ENCODE measurements at regions not wholly inside any gene's neighbourhood (a gene's known extent, or its start where the extent isn't known, plus 50 kb on each side); places are given as distances from the start of the nearest gene placed in this dataset.

DNA sequence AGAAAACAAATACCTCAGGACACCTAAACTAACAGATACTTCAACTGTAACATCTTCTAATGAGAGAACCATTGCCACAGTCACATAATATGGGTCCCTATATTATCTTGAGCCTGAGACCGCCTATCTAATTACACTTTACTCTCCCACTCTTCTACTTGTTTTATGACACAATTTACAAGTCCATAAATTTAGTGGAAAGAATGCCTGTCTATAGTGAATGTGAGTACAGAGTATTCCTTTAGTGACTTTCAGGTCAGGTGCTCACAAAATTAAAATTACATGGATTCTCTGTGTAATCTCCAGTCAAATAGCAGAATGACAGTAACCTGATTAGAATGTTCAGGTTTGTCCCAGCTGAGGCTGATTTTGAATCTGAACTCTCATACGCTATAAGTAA is 624.1 kb downstream of the PKHD1 start:
- Mint-ChIP-seq H3K9me3 (ENCODE audit: low read depth) (no peaks in the 10 kb centered on the region), H3K36me3 (ENCODE audit: low read depth) (no peaks in the 10 kb centered on the region), H3K27ac (ENCODE audit: unreplicated experiment) (no peak overlapping the region), H3K4me3 (ENCODE audit: unreplicated experiment) (no peak overlapping the region), H3K4me1 (ENCODE audit: low read depth) (no peaks in the 10 kb centered on the region), H3K27me3 (ENCODE audit: low read depth) (no peaks in the 10 kb centered on the region)
- DNase-seq (ENCODE audit: low spot score): no peak
- TF ChIP-seq, protein P1, sequence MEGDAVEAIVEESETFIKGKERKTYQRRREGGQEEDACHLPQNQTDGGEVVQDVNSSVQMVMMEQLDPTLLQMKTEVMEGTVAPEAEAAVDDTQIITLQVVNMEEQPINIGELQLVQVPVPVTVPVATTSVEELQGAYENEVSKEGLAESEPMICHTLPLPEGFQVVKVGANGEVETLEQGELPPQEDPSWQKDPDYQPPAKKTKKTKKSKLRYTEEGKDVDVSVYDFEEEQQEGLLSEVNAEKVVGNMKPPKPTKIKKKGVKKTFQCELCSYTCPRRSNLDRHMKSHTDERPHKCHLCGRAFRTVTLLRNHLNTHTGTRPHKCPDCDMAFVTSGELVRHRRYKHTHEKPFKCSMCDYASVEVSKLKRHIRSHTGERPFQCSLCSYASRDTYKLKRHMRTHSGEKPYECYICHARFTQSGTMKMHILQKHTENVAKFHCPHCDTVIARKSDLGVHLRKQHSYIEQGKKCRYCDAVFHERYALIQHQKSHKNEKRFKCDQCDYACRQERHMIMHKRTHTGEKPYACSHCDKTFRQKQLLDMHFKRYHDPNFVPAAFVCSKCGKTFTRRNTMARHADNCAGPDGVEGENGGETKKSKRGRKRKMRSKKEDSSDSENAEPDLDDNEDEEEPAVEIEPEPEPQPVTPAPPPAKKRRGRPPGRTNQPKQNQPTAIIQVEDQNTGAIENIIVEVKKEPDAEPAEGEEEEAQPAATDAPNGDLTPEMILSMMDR (IDR thresholded peaks at IDR 0.05): no peak

DNA sequence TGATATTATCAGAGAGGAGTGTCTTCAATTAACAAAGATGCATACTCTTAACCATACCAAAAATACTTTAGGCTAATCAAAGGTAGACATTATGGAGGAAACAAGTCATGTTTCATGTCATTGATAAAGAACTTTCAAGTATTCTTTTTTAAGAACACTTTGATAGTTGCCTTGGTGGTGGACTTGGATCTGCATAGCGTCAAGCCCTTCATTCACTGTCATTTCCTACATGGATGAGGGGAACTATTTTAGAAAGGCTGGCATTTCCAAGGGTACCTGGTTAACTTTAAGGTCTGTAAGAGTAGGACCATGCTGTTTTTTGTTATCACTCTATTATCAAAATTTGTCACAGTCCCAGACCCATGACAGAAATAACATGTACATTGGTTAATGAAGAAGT is 622.5 kb downstream of the PKHD1 start:
- H3K4me3 Mint-ChIP-seq (ENCODE audit: unreplicated experiment): no peak overlapping the region
- no peak overlapping the region for H3K27ac Mint-ChIP-seq (ENCODE audit: unreplicated experiment)
- no peaks in the 10 kb centered on the region for H3K36me3 Mint-ChIP-seq (ENCODE audit: low read depth)
- no peaks in the 10 kb centered on the region for H3K27me3 Mint-ChIP-seq (ENCODE audit: low read depth)
- DNase-seq (ENCODE audit: low spot score): no peak
- TF ChIP-seq, protein P1 (IDR thresholded peaks at IDR 0.05): no peak
- no peaks in the 10 kb centered on the region for H3K9me3 Mint-ChIP-seq (ENCODE audit: low read depth)
- H3K4me1 Mint-ChIP-seq (ENCODE audit: low read depth): no peaks in the 10 kb centered on the region

DNA sequence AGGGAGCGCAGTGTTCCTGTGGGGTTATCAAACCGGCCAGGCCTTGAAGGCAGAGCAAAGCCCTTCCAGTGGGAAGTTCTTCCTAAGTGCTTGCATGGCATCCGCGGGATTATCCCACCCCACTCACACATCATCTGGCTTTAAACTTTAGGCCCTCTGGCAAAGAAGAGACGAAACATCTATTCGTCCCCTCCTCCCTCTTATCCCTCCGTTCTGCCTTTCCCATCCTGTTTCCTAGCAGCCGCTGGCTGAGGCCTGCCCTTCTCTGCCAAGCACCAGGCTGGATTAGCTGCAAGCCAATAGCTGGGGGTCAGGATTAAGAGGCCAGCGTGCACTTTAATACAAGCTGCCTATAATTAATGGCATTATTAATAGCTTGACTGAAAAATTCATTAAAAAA is 621.0 kb downstream of the PKHD1 start:
- no peak overlapping the region for H3K27ac Mint-ChIP-seq (ENCODE audit: unreplicated experiment)

DNA sequence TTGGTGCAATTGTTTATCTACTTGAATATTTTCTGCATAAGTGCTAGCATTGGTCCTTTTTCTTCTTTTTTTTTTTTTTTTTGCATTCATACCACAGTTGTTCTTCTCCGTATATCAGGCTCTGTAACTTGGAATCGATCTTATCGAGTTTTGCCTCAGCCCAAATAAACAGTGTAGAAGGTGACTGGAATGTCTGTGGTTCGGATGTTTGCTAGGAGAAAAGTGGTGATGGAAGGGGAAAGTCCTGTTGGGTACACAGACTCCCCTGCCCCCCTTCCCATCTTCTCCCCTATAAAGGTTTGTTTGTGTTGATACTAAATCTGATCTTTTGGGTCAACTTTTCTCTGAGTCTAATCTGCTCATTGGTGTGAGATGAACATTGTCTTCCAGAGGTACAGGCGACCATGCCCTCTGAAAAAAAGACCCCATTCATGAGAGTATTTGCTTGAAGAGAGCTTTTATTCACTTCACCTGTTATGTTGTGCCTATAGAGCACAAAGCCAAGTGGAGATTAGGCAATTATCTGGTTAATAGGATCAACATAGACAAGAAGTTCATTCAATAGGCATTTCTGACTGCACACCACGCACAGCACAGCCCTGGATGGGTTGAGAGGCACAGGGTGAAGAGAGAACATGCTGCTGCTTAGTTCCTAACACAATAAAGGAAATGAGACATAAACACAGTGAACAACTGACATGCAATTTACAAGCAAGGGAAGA is 620.0 kb downstream of the PKHD1 start:
- no peaks in the 10 kb centered on the region for H3K9me3 Mint-ChIP-seq (ENCODE audit: low read depth)
- no peak for DNase-seq (ENCODE audit: low spot score)
- no peaks in the 10 kb centered on the region for H3K36me3 Mint-ChIP-seq (ENCODE audit: low read depth)
- no peaks in the 10 kb centered on the region for H3K4me1 Mint-ChIP-seq (ENCODE audit: low read depth)
- no peak overlapping the region for H3K4me3 Mint-ChIP-seq (ENCODE audit: unreplicated experiment)
- H3K27ac Mint-ChIP-seq (ENCODE audit: unreplicated experiment): no peak overlapping the region
- TF ChIP-seq, protein P1 (IDR thresholded peaks at IDR 0.05): no peak
- no peaks in the 10 kb centered on the region for H3K27me3 Mint-ChIP-seq (ENCODE audit: low read depth)

More for the DNA sequence above, 621.0 kb downstream of the PKHD1 start:
- H3K4me3 Mint-ChIP-seq (ENCODE audit: unreplicated experiment): no peak overlapping the region
- no peaks in the 10 kb centered on the region for H3K36me3 Mint-ChIP-seq (ENCODE audit: low read depth)
- TF ChIP-seq, protein P1 (IDR thresholded peaks at IDR 0.05): no peak
- H3K27me3 Mint-ChIP-seq (ENCODE audit: low read depth): no peaks in the 10 kb centered on the region
- H3K4me1 Mint-ChIP-seq (ENCODE audit: low read depth): no peaks in the 10 kb centered on the region
- H3K9me3 Mint-ChIP-seq (ENCODE audit: low read depth): no peaks in the 10 kb centered on the region
- no peak for DNase-seq (ENCODE audit: low spot score)

DNA sequence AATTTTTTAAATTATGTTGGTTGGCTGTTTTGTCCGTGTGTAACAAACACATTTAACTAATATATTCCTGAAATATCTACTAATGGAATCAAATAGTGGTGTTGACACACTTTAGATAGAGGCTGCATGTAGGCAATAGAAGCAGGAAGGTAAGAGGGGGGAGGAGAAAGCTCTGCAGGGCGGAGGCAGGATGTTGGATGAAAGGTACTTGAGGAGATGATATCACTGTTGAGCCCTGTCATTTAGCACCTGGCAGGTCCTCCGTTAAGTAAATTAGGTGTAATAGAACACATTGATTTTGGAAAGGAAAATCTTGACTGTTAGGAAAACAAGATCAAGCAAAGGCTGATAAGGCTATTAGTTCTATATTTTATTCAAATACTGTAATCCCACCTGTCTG is 618.7 kb downstream of the PKHD1 start:
- Mint-ChIP-seq H3K4me1 (ENCODE audit: low read depth) (no peaks in the 10 kb centered on the region), H3K27me3 (ENCODE audit: low read depth) (no peaks in the 10 kb centered on the region), H3K9me3 (ENCODE audit: low read depth) (no peaks in the 10 kb centered on the region), H3K36me3 (ENCODE audit: low read depth) (no peaks in the 10 kb centered on the region), H3K4me3 (ENCODE audit: unreplicated experiment) (no peak overlapping the region), H3K27ac (ENCODE audit: unreplicated experiment) (no peak overlapping the region)
- DNase-seq (ENCODE audit: low spot score): no peak
- TF ChIP-seq, protein P1 (IDR thresholded peaks at IDR 0.05): no peak
